ENCODE measurements at regions not wholly inside any gene's neighbourhood (a gene's known extent, or its start where the extent isn't known, plus 50 kb on each side); places are given as distances from the start of the nearest gene placed in this dataset.

DNA sequence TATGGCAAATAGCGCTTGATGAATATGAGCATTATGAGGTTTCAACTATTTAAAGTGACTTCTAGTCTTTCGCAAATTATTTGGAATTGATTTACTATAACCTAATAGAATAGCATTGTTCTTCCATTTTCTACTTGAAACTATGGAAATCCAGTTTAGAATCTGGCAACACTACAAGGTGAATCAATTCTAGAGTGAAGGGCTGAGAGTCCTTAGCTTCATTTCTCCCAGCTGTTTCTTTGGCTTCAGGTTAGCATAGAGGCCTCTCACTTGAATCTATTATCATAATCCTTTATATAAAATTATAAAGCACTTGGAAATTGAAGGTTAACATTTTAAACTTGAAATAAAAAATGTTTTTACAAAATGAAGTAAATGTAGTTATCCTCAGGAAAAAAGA lies 318.8 kb downstream of the CCDC85A start:
- FAIRE-seq, result no peak
- ChIA-PET CTCF (ENCODE audit: low intra/inter-chr PET ratio, low total read pairs) (no interaction called here), POLR2A (no interaction called here)
- H3K4me3 ChIP-seq (replicated peaks in 1 of 3; ENCODE audit: insufficient read depth in 1 of 3, low read depth in 2 of 3, low read length in 3 of 3), result no peak overlapping the region
- BruUV-seq (replicated peaks), result no TSS peak
- no peaks in the 10 kb centered on the region for H4K20me1 ChIP-seq (ENCODE audit: insufficient read depth, low read length)
- ATAC-seq, result no peak
- intact Hi-C loops (cut with micrococcal nuclease; ENCODE audit: unreplicated experiment), result no loop called here
- no peak for DNase-seq (ENCODE audit: low spot score)
- H3K79me2 ChIP-seq (ENCODE audit: insufficient read depth, low read length), result no peaks in the 10 kb centered on the region
- H3K9me3 ChIP-seq (ENCODE audit: low read length), result peaks cover 37% of the 10 kb centered on the region
- 78% methylated on average over 2 of the region's 2 CpGs for WGBS (ENCODE audit: low lambda C conversion rate)
- TF ChIP-seq, protein P1, sequence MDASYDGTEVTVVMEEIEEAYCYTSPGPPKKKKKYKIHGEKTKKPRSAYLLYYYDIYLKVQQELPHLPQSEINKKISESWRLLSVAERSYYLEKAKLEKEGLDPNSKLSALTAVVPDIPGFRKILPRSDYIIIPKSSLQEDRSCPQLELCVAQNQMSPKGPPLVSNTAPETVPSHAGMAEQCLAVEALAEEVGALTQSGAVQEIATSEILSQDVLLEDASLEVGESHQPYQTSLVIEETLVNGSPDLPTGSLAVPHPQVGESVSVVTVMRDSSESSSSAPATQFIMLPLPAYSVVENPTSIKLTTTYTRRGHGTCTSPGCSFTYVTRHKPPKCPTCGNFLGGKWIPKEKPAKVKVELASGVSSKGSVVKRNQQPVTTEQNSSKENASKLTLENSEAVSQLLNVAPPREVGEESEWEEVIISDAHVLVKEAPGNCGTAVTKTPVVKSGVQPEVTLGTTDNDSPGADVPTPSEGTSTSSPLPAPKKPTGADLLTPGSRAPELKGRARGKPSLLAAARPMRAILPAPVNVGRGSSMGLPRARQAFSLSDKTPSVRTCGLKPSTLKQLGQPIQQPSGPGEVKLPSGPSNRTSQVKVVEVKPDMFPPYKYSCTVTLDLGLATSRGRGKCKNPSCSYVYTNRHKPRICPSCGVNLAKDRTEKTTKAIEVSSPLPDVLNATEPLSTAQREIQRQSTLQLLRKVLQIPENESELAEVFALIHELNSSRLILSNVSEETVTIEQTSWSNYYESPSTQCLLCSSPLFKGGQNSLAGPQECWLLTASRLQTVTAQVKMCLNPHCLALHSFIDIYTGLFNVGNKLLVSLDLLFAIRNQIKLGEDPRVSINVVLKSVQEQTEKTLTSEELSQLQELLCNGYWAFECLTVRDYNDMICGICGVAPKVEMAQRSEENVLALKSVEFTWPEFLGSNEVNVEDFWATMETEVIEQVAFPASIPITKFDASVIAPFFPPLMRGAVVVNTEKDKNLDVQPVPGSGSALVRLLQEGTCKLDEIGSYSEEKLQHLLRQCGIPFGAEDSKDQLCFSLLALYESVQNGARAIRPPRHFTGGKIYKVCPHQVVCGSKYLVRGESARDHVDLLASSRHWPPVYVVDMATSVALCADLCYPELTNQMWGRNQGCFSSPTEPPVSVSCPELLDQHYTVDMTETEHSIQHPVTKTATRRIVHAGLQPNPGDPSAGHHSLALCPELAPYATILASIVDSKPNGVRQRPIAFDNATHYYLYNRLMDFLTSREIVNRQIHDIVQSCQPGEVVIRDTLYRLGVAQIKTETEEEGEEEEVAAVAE (CRISPR knock-in tag; IDR thresholded peaks at IDR 0.05; ENCODE audit: borderline replicate concordance), result no peak
- no peak for TF ChIP-seq ZNF101 (CRISPR knock-in tag; IDR thresholded peaks at IDR 0.05; ENCODE audit: borderline replicate concordance, low read depth)
- TF ChIP-seq KAT2B (IDR thresholded peaks at IDR 0.05; ENCODE audit: borderline replicate concordance, low read depth, low read length), result no peak
- TF ChIP-seq KDM6A (CRISPR knock-in tag; IDR thresholded peaks at IDR 0.05; ENCODE audit: low read depth), result no peak
- TF ChIP-seq NFE2L1 (CRISPR knock-in tag; IDR thresholded peaks at IDR 0.05; ENCODE audit: borderline replicate concordance), result no peak
- TF ChIP-seq CBX2 (IDR thresholded peaks at IDR 0.05; ENCODE audit: low read depth, low read length), result no peak
- TF ChIP-seq CBX2 (CRISPR knock-in tag; IDR thresholded peaks at IDR 0.05; ENCODE audit: low read depth), result no peak
- no peak for TF ChIP-seq PAX8 (CRISPR knock-in tag; IDR thresholded peaks at IDR 0.05; ENCODE audit: borderline replicate concordance)
- TF ChIP-seq, protein P2, sequence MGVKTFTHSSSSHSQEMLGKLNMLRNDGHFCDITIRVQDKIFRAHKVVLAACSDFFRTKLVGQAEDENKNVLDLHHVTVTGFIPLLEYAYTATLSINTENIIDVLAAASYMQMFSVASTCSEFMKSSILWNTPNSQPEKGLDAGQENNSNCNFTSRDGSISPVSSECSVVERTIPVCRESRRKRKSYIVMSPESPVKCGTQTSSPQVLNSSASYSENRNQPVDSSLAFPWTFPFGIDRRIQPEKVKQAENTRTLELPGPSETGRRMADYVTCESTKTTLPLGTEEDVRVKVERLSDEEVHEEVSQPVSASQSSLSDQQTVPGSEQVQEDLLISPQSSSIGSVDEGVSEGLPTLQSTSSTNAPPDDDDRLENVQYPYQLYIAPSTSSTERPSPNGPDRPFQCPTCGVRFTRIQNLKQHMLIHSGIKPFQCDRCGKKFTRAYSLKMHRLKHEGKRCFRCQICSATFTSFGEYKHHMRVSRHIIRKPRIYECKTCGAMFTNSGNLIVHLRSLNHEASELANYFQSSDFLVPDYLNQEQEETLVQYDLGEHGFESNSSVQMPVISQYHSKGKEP (CRISPR knock-in tag; IDR thresholded peaks at IDR 0.05), result no peak
- no peak for TF ChIP-seq ATF7 (IDR thresholded peaks at IDR 0.05)
- no peak for TF ChIP-seq ATF7 (CRISPR knock-in tag; IDR thresholded peaks at IDR 0.05)
- TF ChIP-seq ZNF263 (CRISPR knock-in tag; IDR thresholded peaks at IDR 0.05), result no peak
- TF ChIP-seq ELF3 (CRISPR knock-in tag; IDR thresholded peaks at IDR 0.05), result no peak
- no peak for TF ChIP-seq HNRNPLL (IDR thresholded peaks at IDR 0.05; ENCODE audit: low read depth, low read length, poor library complexity, severe bottlenecking)
- TF ChIP-seq ZNF124 (CRISPR knock-in tag; IDR thresholded peaks at IDR 0.05), result no peak
- no peak for TF ChIP-seq TCF12 (IDR thresholded peaks at IDR 0.05)
- no peak for TF ChIP-seq TCF12 (CRISPR knock-in tag; IDR thresholded peaks at IDR 0.05)
- no peak overlapping the region for H3K27ac ChIP-seq (ENCODE audit: extremely low read length, insufficient read depth, low read length)
- in situ Hi-C loops (cut with HindIII; ENCODE audit: extremely low pct_ligation_motif_present, low pct_unique_long_range_greater_than_20kb), result no loop called here
- H3K4me2 ChIP-seq (ENCODE audit: low read depth, low read length), result no peak overlapping the region
- no peak overlapping the region for H3K9ac ChIP-seq (ENCODE audit: insufficient read depth, low read depth, low read length)
- no peaks in the 10 kb centered on the region for H3K27me3 ChIP-seq (ENCODE audit: control insufficient read depth in 1 of 2, insufficient read depth in 2 of 2, low read length in 2 of 2)
- no peaks in the 10 kb centered on the region for H3K36me3 ChIP-seq (replicated peaks in 1 of 2; ENCODE audit: control insufficient read depth in 1 of 2, insufficient read depth in 2 of 2, low read length in 2 of 2)
- no peak overlapping the region for H2AFZ ChIP-seq (ENCODE audit: low read length)
- no peaks in the 10 kb centered on the region for H3K4me1 ChIP-seq (ENCODE audit: insufficient read depth, low read length)
